ENCODE measurements at regions not wholly inside any gene's neighbourhood (a gene's known extent, or its start where the extent isn't known, plus 50 kb on each side); places are given as distances from the start of the nearest gene placed in this dataset.

DNA sequence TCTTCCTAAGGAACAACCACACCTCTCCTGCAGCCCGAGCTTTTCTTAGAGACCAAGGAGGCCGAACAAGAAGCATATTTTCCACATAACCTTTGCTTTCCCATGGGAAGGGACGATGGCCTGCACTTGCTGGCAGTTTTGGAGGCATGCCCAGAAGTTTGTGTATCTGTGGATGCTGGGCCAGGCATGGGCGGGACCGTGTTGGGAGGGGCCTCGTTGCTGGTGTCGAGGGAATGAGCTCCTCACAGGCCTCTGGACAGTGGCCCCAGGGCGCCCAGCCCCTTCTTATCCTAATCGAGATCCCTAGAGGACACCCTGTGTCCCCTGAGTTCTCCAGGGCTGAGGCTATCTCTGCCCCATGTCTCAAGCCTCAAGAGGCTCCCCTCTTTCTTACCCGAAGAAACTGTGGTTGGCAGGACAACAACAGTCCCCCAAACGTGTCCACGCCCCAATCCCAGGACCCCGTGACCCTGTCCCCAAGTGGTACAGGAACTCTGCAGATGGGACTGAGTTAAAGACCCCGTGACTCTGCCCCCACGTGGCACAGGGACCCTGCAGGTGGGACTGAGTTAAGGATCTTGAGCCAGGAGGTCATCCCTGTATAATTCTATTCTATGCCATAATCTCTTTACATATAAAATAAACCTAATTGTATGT lies 99.5 kb upstream of the BHLHE23 start:
- no peak for DNase-seq (ENCODE audit: low spot score)
- no peak overlapping the region for H2AFZ ChIP-seq (ENCODE audit: low read length)
- WGBS, 2 donors (ENCODE audit: extremely low coverage in 2 of 2, insufficient read length in 2 of 2, insufficient replicate concordance in 1 of 2), result no CpG with 5 or more reads among the region's 15 CpGs
- no peak overlapping the region for H3K27ac ChIP-seq (replicated peaks; ENCODE audit: low read length)
- no peak overlapping the region for H2BK5ac ChIP-seq (ENCODE audit: low read length)
- H2AK5ac ChIP-seq (ENCODE audit: low read depth, low read length), result no peak overlapping the region
- no peak overlapping the region for H2BK12ac ChIP-seq (ENCODE audit: low read length)
- H3K4ac ChIP-seq (ENCODE audit: low read length), result no peak overlapping the region
- H3K79me1 ChIP-seq (ENCODE audit: low read depth, low read length), result no peaks in the 10 kb centered on the region
- no peak overlapping the region for H3K18ac ChIP-seq (ENCODE audit: low read length)
- no peak overlapping the region for H4K91ac ChIP-seq (ENCODE audit: low read depth, low read length, poor library complexity)
- no peak overlapping the region for H3K4me3 ChIP-seq (ENCODE audit: low read length in 2 of 2)
- no peak overlapping the region for H3K14ac ChIP-seq (ENCODE audit: low read length)
- H3K9ac ChIP-seq (ENCODE audit: low read depth, low read length, poor library complexity), result no peak overlapping the region
- H3K4me1 ChIP-seq (ENCODE audit: control insufficient read depth in 2 of 2, insufficient read depth in 1 of 2, low read depth in 1 of 2, low read length in 2 of 2), result peaks cover 2 to 9% of the 10 kb centered on the region in 2 donors
- no peak overlapping the region for H2BK15ac ChIP-seq (ENCODE audit: low read length)
- no peak overlapping the region for H3K23ac ChIP-seq (ENCODE audit: low read depth, low read length, poor library complexity)
- H3K36me3 ChIP-seq (replicated peaks in 1 of 2; ENCODE audit: control insufficient read depth in 2 of 2, insufficient read depth in 2 of 2, low read length in 2 of 2), result no peaks in the 10 kb centered on the region
- peaks cover 14 to 20% (median 18%) of the 10 kb centered on the region in 3 experiments for H3K27me3 ChIP-seq (ENCODE audit: control insufficient read depth in 3 of 3, insufficient read depth in 3 of 3, low read depth in 1 of 3, low read length in 3 of 3)
- H2BK120ac ChIP-seq (ENCODE audit: low read depth, low read length), result no peak overlapping the region
- H3K9me3 ChIP-seq (replicated peaks in 1 of 2; ENCODE audit: control insufficient read depth in 2 of 2, insufficient read depth in 1 of 2, low read depth in 1 of 2, low read length in 2 of 2), result peaks cover 0 to 4% of the 10 kb centered on the region in 2 donors
- no peak overlapping the region for H4K8ac ChIP-seq (ENCODE audit: low read depth, low read length)
- no peak overlapping the region for H3K4me2 ChIP-seq (ENCODE audit: insufficient read depth, low read length, poor library complexity, severe bottlenecking)

GRCh38 chr20:63105211-63106107 lies 98.7 kb upstream of the BHLHE23 start:
- WGBS, 2 donors (ENCODE audit: extremely low coverage in 2 of 2, insufficient read length in 2 of 2, insufficient replicate concordance in 1 of 2), result no CpG with 5 or more reads among the region's 32 CpGs
- Histone ChIP-seq H3K4me2 (ENCODE audit: insufficient read depth, low read length, poor library complexity, severe bottlenecking) (no peak overlapping the region), H2BK5ac (ENCODE audit: low read length) (no peak overlapping the region), H2BK12ac (ENCODE audit: low read length) (no peak overlapping the region), H4K91ac (ENCODE audit: low read depth, low read length, poor library complexity) (no peak overlapping the region), H3K79me1 (ENCODE audit: low read depth, low read length) (no peaks in the 10 kb centered on the region), H4K8ac (ENCODE audit: low read depth, low read length) (no peak overlapping the region), H2BK15ac (ENCODE audit: low read length) (no peak overlapping the region), H2BK120ac (ENCODE audit: low read depth, low read length) (no peak overlapping the region), H3K9me3 (replicated peaks in 1 of 2; ENCODE audit: control insufficient read depth in 2 of 2, insufficient read depth in 1 of 2, low read depth in 1 of 2, low read length in 2 of 2) (peaks cover 0 to 2% of the 10 kb centered on the region in 2 donors), H3K4me1 (ENCODE audit: control insufficient read depth in 2 of 2, insufficient read depth in 1 of 2, low read depth in 1 of 2, low read length in 2 of 2) (peaks cover 4 to 9% of the 10 kb centered on the region in 2 donors), H3K14ac (ENCODE audit: low read length) (peak overlapping the region; percentile 63), H3K27ac (replicated peaks; ENCODE audit: low read length) (no peak overlapping the region), H3K4ac (ENCODE audit: low read length) (no peak overlapping the region), H3K4me3 (ENCODE audit: low read length in 2 of 2) (no peak overlapping the region), H3K9ac (ENCODE audit: low read depth, low read length, poor library complexity) (no peak overlapping the region), H2AK5ac (ENCODE audit: low read depth, low read length) (no peak overlapping the region), H3K23ac (ENCODE audit: low read depth, low read length, poor library complexity) (no peak overlapping the region), H3K18ac (ENCODE audit: low read length) (no peak overlapping the region), H3K27me3 (ENCODE audit: control insufficient read depth in 3 of 3, insufficient read depth in 3 of 3, low read depth in 1 of 3, low read length in 3 of 3) (peaks cover 14 to 28% (median 26%) of the 10 kb centered on the region in 3 experiments), H3K36me3 (replicated peaks in 1 of 2; ENCODE audit: control insufficient read depth in 2 of 2, insufficient read depth in 2 of 2, low read length in 2 of 2) (no peaks in the 10 kb centered on the region), H2AFZ (ENCODE audit: low read length) (no peak overlapping the region)
- DNase-seq (ENCODE audit: low spot score), result no peak

- Histone ChIP-seq H2BK12ac (ENCODE audit: low read length) (no peak overlapping the region), H3K4me1 (ENCODE audit: control insufficient read depth in 2 of 2, insufficient read depth in 1 of 2, low read depth in 1 of 2, low read length in 2 of 2) (peaks cover 4 to 9% of the 10 kb centered on the region in 2 donors), H3K23ac (ENCODE audit: low read depth, low read length, poor library complexity) (no peak overlapping the region), H3K36me3 (replicated peaks in 1 of 2; ENCODE audit: control insufficient read depth in 2 of 2, insufficient read depth in 2 of 2, low read length in 2 of 2) (no peaks in the 10 kb centered on the region), H3K27me3 (ENCODE audit: control insufficient read depth in 3 of 3, insufficient read depth in 3 of 3, low read depth in 1 of 3, low read length in 3 of 3) (peaks cover 14 to 36% (median 31%) of the 10 kb centered on the region in 3 experiments), H4K91ac (ENCODE audit: low read depth, low read length, poor library complexity) (no peak overlapping the region), H3K4me3 (ENCODE audit: low read length in 2 of 2) (no peak overlapping the region), H3K4me2 (ENCODE audit: insufficient read depth, low read length, poor library complexity, severe bottlenecking) (no peak overlapping the region), H2BK120ac (ENCODE audit: low read depth, low read length) (no peak overlapping the region), H2AFZ (ENCODE audit: low read length) (no peak overlapping the region), H3K9me3 (replicated peaks in 1 of 2; ENCODE audit: control insufficient read depth in 2 of 2, insufficient read depth in 1 of 2, low read depth in 1 of 2, low read length in 2 of 2) (peaks cover 0 to 2% of the 10 kb centered on the region in 2 donors), H3K27ac (replicated peaks; ENCODE audit: low read length) (no peak overlapping the region), H3K18ac (ENCODE audit: low read length) (peak overlapping the region; percentile 48), H3K9ac (ENCODE audit: low read depth, low read length, poor library complexity) (no peak overlapping the region), H2BK5ac (ENCODE audit: low read length) (no peak overlapping the region), H2BK15ac (ENCODE audit: low read length) (no peak overlapping the region), H4K8ac (ENCODE audit: low read depth, low read length) (peak overlapping the region; percentile 43), H3K14ac (ENCODE audit: low read length) (peak overlapping the region; percentile 71), H2AK5ac (ENCODE audit: low read depth, low read length) (no peak overlapping the region), H3K79me1 (ENCODE audit: low read depth, low read length) (no peaks in the 10 kb centered on the region), H3K4ac (ENCODE audit: low read length) (no peak overlapping the region)
- WGBS, 2 donors (ENCODE audit: extremely low coverage in 2 of 2, insufficient read length in 2 of 2, insufficient replicate concordance in 1 of 2), result no CpG with 5 or more reads among the region's 19 CpGs
- DNase-seq (ENCODE audit: low spot score), result no peak
Measured at GRCh38 chr20:63104312-63105181, 97.8 kb upstream of the BHLHE23 start.

All from neuronal stem cell (in vitro differentiated cells).